K562 (cell line): ENCODE measurements at regions not wholly inside any gene's neighbourhood (a gene's known extent, or its start where the extent isn't known, plus 50 kb on each side); places are given as distances from the start of the nearest gene placed in this dataset.

Experiments used
- ATAC-seq: fragments of 200-7000 bp; cut with Tn5 transposase; 3 replicates; pipeline ENCODE4 v1.9.1; 2020; ENCODE audit warnings: moderate library complexity
- BruUV-seq: library from RNA; stranded (reverse); fragments of 400-500 nt; replicated peaks from 2 replicates; lab custom pipeline; 2021; lab: Mats Ljungman, UMichigan
- CTCF ChIA-PET: fragments of 300-600 bp; formaldehyde crosslinking; extraction: SDS; loops from one replicate; lab custom pipeline; 2021; ENCODE audit warnings: low intra/inter-chr PET ratio; lab: Yijun Ruan, JAX
- POLR2A ChIA-PET: fragments of 300-600, 350-650 bp; sonication (Branson Sonifier 250); formaldehyde crosslinking; extraction: SDS; loops from one replicate; lab custom pipeline; 2021; ENCODE audit warnings: antibody characterized with exemption, inconsistent platforms; lab: Yijun Ruan, JAX
- DNase-seq, 4 experiments: peaks; one replicate each; pipeline versions ENCODE4 v3.0.0 to v3.0.0-alpha.2; 2011 to 2018; ENCODE audit warnings: low spot score in 3 of 4, mixed read lengths in 3 of 4; ENCODE audit errors: extremely low read depth in 1 of 4
- FAIRE-seq: peaks from 2 replicates; lab custom pipeline; 2011; peaks lifted over from hg19 to GRCh38; lab: Jason Lieb, UNC
- H2AFZ ChIP-seq: 2 replicates; pipeline ENCODE4 v1.6.0; 2011; ENCODE audit warnings: low read depth, low read length, control low read depth, inconsistent platforms
- H3K27ac ChIP-seq: fragments of 200-600 bp; 3 replicates; pipeline ENCODE4 v1.8.0; 2011; ENCODE audit warnings: low read depth, mild to moderate bottlenecking, control low read depth, inconsistent platforms, low read length, moderate library complexity, mixed read lengths; ENCODE audit errors: extremely low read depth
- H3K27me3 ChIP-seq, 2 experiments: fragments of 300-600 bp in 1 of 2; 2 replicates in 1 of 2; 3 replicates in 1 of 2; pipeline versions ENCODE4 v1.6.0 to v1.8.0; 2011; ENCODE audit warnings: inconsistent platforms in 2 of 2, low read length in 2 of 2, mild to moderate bottlenecking in 1 of 2, mixed read lengths in 1 of 2, moderate library complexity in 1 of 2; ENCODE audit not compliant: control insufficient read depth in 2 of 2, insufficient read depth in 2 of 2
- H3K36me3 ChIP-seq: fragments of 300-600 bp; 3 replicates; pipeline ENCODE4 v1.8.0; 2011; ENCODE audit warnings: mild to moderate bottlenecking, low read length, inconsistent platforms; ENCODE audit not compliant: control insufficient read depth, insufficient read depth
- H3K4me1 ChIP-seq, 2 experiments: fragments of 200-600 bp in 1 of 2; replicated peaks in 1 of 2; 2 replicates in 1 of 2; 3 replicates in 1 of 2; pipeline versions ENCODE4 v1.5.1 to v1.8.0; 2011; ENCODE audit warnings: inconsistent platforms in 2 of 2, low read length in 2 of 2, mild to moderate bottlenecking in 1 of 2, mixed read lengths in 1 of 2, moderate library complexity in 1 of 2; ENCODE audit not compliant: control insufficient read depth in 2 of 2, insufficient read depth in 2 of 2
- H3K4me2 ChIP-seq: 2 replicates; pipeline ENCODE4 v1.6.1; 2011; ENCODE audit warnings: low read length, control low read depth, inconsistent platforms, mixed read lengths; ENCODE audit not compliant: insufficient read depth
- H3K4me3 ChIP-seq: fragments of 200-600 bp; sonication (generic), shearing (Covaris generic); 2 replicates; pipeline ENCODE4 v1.5.1; 2016; ENCODE audit warnings: control low read depth, inconsistent platforms
- H3K79me2 ChIP-seq: fragments of 200-600 bp; 3 replicates; pipeline ENCODE4 v1.8.0; 2011; ENCODE audit warnings: low read length, inconsistent platforms; ENCODE audit not compliant: control insufficient read depth, insufficient read depth
- H3K9ac ChIP-seq, 2 experiments: 2 replicates each; pipeline versions ENCODE4 v1.6.0 to v1.6.1; 2011; ENCODE audit warnings: low read depth in 2 of 2, low read length in 2 of 2, control low read depth in 1 of 2, inconsistent platforms in 1 of 2, mild to moderate bottlenecking in 1 of 2, mixed read lengths in 1 of 2; ENCODE audit not compliant: insufficient read depth in 1 of 2
- H3K9me1 ChIP-seq: one replicate; pipeline ENCODE4 v1.6.0; 2011; ENCODE audit warnings: inconsistent platforms, mild to moderate bottlenecking, low read length, moderate library complexity; ENCODE audit not compliant: control insufficient read depth, insufficient read depth
- H3K9me3 ChIP-seq: replicated peaks from 2 replicates; pipeline ENCODE4 v1.5.1; 2011; ENCODE audit warnings: low read depth, low read length, inconsistent platforms; ENCODE audit not compliant: control insufficient read depth, insufficient read depth
- H4K20me1 ChIP-seq: replicated peaks from 2 replicates; pipeline ENCODE4 v1.6.1; 2011; ENCODE audit warnings: low read length, inconsistent platforms, mixed read lengths; ENCODE audit not compliant: control insufficient read depth, insufficient read depth
- COPS2 ChIP-seq: fragments of 450-650 bp; conservative IDR thresholded peaks from 2 replicates; pipeline ENCODE4 v1.6.1; 2016; ENCODE audit warnings: mild to moderate bottlenecking, moderate library complexity
- GTF2E2 ChIP-seq: fragments of 200-800 bp; sonication (Bioruptor generic); IDR thresholded peaks from 2 replicates; pipeline ENCODE4 v1.6.1; 2016; ENCODE audit warnings: missing genetic modification characterization, missing compliant biosample characterization
- HLTF ChIP-seq: fragments of 450-650 bp; IDR thresholded peaks from 2 replicates; pipeline ENCODE4 v1.6.1; 2016
- KDM2B ChIP-seq: fragments of 250-450 bp; sonication (Bioruptor Pico); IDR thresholded peaks from 2 replicates; pipeline ENCODE4 v1.8.0; 2021; ENCODE audit warnings: mild to moderate bottlenecking, moderate library complexity
- MTA3 ChIP-seq: fragments of 450-650 bp; formaldehyde crosslinking; IDR thresholded peaks from 2 replicates; pipeline ENCODE4 v1.6.1; 2017; ENCODE audit warnings: mild to moderate bottlenecking, borderline replicate concordance
- SMAD2 ChIP-seq: fragments of 150-350 bp; IDR thresholded peaks from 2 replicates; pipeline ENCODE4 v1.6.1; 2014; ENCODE audit warnings: low read depth, mild to moderate bottlenecking, low read length
- WHSC1 ChIP-seq: IDR thresholded peaks from one replicate; pipeline ENCODE4 v1.6.1; 2012; ENCODE audit warnings: low read length, control low read depth, inconsistent platforms
- ZBED1 ChIP-seq: IDR thresholded peaks from 2 replicates; pipeline ENCODE4 v1.6.1; 2014
- ZNF212 ChIP-seq: fragments of 450-650 bp; formaldehyde crosslinking; IDR thresholded peaks from 2 replicates; pipeline ENCODE4 v1.4.0; 2020; ENCODE audit warnings: mild to moderate bottlenecking
- WGBS: fragments of 100-300 bp; shearing (Covaris generic); methylation state at CpG from one replicate; pipeline ENCODE4 v1.1.6; 2016; ENCODE audit warnings: low coverage, mixed read lengths; ENCODE audit not compliant: insufficient coverage; ENCODE audit errors: missing lambda C conversion rate; 5-methylcytosine and 5-hydroxymethylcytosine counted together
- in situ Hi-C: fragments of 300-500 bp; cut with MboI; formaldehyde crosslinking; loops from 4 replicates; pipeline ENCODE4 v1.15.0; 2018; ENCODE audit warnings: inconsistent platforms, mixed read lengths
- intact Hi-C: fragments of 100-400 bp; cut with micrococcal nuclease; formaldehyde crosslinking; loops from 2 replicates; pipeline ENCODE4 v1.14.2; 2022
- TF ChIP-seq, protein P1 (sequence below): fragments of 250-450 bp; sonication (Bioruptor Pico); IDR thresholded peaks from 2 replicates; pipeline ENCODE4 v1.5.0; 2020; ENCODE audit warnings: mild to moderate bottlenecking, borderline replicate concordance

DNA sequence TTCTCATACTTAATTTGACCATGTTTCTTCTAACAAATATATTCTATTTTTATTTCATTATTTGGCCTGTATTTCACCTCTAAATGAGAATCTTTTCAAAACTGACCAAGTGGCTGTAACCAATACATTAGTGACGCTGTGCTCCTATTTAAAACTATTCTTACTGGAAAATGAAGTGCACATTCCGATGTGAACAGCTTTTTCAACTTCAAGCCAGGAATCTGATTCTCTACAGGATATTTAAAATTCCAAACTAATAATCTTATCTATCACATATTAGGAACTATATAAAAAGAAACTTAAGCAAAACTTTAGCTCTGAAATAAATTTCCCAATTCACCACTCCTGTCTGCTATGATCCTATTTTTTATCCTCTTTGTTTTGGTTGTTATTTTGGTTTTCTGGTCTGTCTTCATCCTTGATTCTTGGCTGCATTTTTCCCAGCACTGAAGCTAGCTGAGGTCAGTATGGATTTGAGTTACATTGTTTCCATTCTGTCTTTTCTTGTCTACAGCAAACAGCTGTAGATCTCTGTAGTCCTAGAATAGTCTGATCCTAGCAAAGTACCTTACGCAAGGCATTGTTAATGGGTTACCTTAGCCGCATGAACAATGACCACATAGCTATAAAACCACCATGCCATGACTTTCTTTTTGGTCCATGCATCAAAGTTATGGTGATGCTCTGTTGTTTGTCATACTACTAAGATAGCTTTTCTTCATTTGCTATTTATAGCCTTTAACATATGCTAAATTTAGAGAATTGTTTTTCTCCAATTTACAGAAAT is 748.6 kb upstream of the SPRY2 start:
- no peaks in the 10 kb centered on the region for H3K36me3 ChIP-seq
- H3K4me3 ChIP-seq: no peak overlapping the region
- no peaks in the 10 kb centered on the region for H4K20me1 ChIP-seq
- CTCF ChIA-PET: no interaction called here
- no TSS peak for BruUV-seq
- intact Hi-C loops: no loop called here
- H3K9me1 ChIP-seq: no peaks in the 10 kb centered on the region
- no peak overlapping the region for H3K27ac ChIP-seq
- H3K9ac ChIP-seq: no peak overlapping the region
- no peaks in the 10 kb centered on the region for H3K27me3 ChIP-seq
- H3K4me2 ChIP-seq: no peak overlapping the region
- no peak overlapping the region for H2AFZ ChIP-seq
- TF ChIP-seq GTF2E2 (tag): no peak
- TF ChIP-seq WHSC1: no peak
- TF ChIP-seq, protein P1, sequence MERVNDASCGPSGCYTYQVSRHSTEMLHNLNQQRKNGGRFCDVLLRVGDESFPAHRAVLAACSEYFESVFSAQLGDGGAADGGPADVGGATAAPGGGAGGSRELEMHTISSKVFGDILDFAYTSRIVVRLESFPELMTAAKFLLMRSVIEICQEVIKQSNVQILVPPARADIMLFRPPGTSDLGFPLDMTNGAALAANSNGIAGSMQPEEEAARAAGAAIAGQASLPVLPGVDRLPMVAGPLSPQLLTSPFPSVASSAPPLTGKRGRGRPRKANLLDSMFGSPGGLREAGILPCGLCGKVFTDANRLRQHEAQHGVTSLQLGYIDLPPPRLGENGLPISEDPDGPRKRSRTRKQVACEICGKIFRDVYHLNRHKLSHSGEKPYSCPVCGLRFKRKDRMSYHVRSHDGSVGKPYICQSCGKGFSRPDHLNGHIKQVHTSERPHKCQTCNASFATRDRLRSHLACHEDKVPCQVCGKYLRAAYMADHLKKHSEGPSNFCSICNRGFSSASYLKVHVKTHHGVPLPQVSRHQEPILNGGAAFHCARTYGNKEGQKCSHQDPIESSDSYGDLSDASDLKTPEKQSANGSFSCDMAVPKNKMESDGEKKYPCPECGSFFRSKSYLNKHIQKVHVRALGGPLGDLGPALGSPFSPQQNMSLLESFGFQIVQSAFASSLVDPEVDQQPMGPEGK (CRISPR knock-in tag): no peak
- no peak for TF ChIP-seq ZBED1
- TF ChIP-seq HLTF: no peak
- no peak for TF ChIP-seq ZNF212 (CRISPR knock-in tag)
- no peak for TF ChIP-seq SMAD2
- TF ChIP-seq COPS2: no peak
- no peak for TF ChIP-seq MTA3
- TF ChIP-seq KDM2B: no peak
- TF ChIP-seq, all 486 proteins: peak for 0
- 11% methylated on average over 4 of the region's 4 CpGs for WGBS
- Histone ChIP-seq H3K79me2 (no peaks in the 10 kb centered on the region), H3K4me1 (no peaks in the 10 kb centered on the region), H3K9me3 (no peaks in the 10 kb centered on the region)
- in situ Hi-C loops: no loop called here
- DNase-seq: no peak
- POLR2A ChIA-PET: no interaction called here
- FAIRE-seq: no peak
- no peak for ATAC-seq
